ENCODE measurements at regions not wholly inside any gene's neighbourhood (a gene's known extent, or its start where the extent isn't known, plus 50 kb on each side); places are given as distances from the start of the nearest gene placed in this dataset.

DNA sequence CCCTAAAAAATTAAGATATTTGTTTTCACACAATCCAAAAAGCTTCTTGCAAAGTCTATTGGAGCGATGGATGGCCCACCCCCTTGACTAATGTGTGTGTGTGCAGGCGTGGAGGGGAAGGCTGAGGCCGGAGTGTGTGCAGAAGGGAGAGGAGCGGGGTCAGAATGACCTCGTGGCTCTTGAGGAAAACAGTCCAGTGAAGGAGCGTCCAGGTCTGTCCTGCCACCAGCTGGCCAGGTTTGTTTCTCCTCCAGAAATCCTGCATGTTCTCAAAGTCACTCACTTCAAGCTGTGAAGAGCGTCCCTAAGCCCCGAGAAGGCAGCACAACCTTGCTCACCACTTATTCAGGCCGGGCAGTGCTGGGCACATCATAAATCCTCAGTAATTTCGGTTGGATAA is 69.5 kb upstream of the SSX2IP start:
- DNase-seq (ENCODE audit: low spot score): peak; percentile 88
- in situ Hi-C loops (cut with HindIII; ENCODE audit: low sequenced_read_pairs): loop anchor here (10.0 kb wide), 1 partner anchor 495 kb away; no protein-coding TSS in a partner anchor

DNA sequence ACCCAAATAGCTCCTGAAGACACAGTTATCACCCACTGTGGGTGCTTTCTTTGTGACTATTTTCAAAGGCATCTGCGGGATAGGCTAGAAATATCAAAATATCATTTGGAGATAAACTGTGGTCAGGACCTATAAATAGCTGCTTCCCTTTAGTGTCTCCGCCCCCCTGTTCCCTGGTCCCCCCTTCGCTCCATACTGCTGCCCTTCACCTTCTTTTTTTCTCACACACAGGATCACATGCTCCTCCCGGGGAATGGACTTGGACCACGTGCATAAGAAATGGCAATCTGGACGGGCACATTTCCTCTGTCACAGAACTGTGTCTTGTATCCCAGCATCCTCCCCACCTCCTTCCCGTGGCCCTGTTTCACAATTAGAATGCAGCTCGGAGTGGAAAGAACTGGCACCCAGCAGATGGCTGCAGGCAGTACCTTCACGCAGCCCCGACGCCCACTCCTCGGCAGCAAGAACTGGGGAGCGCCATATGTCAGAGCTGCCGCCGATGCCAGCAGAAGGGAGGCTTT is 68.8 kb upstream of the SSX2IP start:
- DNase-seq (ENCODE audit: low spot score): peak; percentile 97
- in situ Hi-C loops (cut with HindIII; ENCODE audit: low sequenced_read_pairs): loop anchor here (10.0 kb wide), 1 partner anchor 494 kb away; no protein-coding TSS in a partner anchor

DNA sequence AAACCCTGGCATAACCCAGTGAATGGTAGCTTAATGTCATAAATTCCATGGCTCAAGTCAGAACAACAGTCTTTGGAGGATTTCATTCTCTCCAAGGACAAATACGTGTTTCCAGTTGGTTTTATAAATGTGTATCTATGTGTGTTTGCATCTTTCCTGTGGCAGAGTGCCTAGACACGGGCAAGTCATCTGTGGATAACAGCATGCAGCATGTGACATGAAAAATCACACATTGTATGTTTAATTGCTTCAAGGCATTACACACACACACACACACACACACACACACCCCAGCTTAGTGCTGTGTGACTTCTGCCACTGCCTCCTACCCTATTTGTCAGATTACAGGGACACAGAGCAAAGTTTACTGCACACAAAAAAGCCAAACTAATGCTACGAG is 68.2 kb upstream of the SSX2IP start:
- in situ Hi-C loops (cut with HindIII; ENCODE audit: low sequenced_read_pairs): loop anchor here (10.0 kb wide), 1 partner anchor 494 kb away; no protein-coding TSS in a partner anchor
- no peak for DNase-seq (ENCODE audit: low spot score)

DNA sequence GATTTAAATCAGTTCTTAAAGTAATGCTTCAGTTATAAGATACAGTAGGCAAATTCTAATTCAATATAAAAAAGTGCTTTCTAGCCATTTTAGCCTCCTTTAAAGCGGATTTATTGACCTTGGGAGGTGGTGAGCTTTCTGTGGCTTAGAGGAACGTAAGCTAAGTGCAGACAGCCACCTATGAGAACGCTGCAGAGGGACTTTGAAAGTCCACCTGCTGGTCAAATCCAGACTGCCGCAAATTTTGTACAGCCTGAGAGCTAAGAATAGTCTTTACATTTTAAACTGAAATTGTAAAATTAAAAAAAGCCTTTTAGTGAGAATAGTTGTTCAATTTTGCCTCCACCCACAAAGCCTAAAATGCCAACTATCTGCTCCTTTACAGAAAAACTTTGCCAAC is 67.0 kb upstream of the SSX2IP start:
- in situ Hi-C loops (cut with HindIII; ENCODE audit: low sequenced_read_pairs): loop anchor here (10.0 kb wide), 1 partner anchor 492 kb away; no protein-coding TSS in a partner anchor
- DNase-seq (ENCODE audit: low spot score): peak; percentile 47

DNA sequence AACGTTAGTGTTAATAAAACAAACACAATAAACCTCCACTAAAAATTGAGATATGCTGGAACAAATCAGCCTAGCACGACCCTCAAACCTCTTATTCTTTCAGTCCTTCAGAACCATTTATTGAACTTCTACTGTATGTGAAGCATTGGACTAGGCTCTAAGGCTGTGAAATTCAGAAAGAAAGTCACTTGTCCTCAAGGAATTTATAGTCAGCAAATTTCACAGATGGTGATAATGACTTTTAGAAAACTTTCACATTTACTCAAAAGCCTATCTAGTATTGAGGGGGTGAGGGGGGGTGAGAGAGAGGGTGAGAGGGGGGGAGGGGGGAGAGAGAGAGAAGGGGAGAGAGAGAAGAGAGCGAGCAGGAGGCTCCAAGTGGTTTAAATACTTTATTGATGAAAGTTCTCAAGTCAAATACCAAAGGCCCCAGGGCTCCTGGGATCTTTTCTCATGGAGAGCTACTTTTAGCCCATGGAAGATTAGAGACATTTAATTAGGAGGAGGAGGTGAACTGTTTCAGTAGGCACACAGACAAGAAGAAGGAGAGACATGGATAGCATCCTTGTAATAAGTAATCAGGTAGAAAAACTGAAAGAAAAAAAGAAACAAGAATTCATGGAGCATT is 66.3 kb upstream of the SSX2IP start:
- DNase-seq (ENCODE audit: low spot score): no peak
- in situ Hi-C loops (cut with HindIII; ENCODE audit: low sequenced_read_pairs): loop anchor here (10.0 kb wide), 1 partner anchor 492 kb away; no protein-coding TSS in a partner anchor

DNA sequence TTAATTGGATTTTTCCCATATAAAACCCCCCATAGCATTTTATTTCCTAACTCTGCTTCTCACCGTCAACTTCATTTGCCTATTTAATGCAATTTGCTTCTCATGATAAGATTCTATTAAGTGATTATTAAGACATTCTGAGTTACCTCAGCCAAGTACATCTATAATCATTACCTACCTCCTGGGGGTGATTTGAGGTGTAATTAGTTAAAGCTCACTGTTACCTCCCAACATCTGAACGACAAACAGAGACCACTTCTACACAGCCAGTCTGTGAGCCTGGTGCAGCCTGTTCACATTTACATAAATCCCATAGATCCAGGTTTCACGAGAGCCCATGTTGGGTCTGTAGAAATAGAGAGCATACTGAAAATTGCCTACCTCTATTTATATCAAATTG is 65.7 kb upstream of the SSX2IP start:
- in situ Hi-C loops (cut with HindIII; ENCODE audit: low sequenced_read_pairs): loop anchor here (10.0 kb wide), 1 partner anchor 491 kb away; no protein-coding TSS in a partner anchor
- DNase-seq (ENCODE audit: low spot score): no peak

DNA sequence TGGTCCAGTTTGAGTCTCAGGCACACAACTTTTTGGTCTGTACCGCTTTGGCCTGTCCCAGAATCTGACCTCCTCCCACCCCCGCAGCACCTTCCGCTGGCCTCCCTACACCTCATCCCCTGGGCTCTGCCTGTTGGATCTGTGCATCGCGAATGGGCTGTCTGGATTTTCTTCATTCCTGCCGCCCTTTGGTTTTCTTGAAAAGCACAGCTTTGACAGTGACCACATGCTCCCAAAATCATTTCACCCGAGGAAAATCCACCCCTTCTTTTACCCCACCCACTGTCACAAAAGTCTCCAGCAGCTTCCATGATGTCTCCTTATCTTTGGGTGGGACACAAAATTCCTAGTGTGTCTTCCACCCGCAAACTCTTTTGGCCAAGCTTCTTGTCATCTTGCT is 65.0 kb upstream of the SSX2IP start:
- in situ Hi-C loops (cut with HindIII; ENCODE audit: low sequenced_read_pairs): loop anchor here (10.0 kb wide), 1 partner anchor 490 kb away; no protein-coding TSS in a partner anchor
- no peak for DNase-seq (ENCODE audit: low spot score)

DNA sequence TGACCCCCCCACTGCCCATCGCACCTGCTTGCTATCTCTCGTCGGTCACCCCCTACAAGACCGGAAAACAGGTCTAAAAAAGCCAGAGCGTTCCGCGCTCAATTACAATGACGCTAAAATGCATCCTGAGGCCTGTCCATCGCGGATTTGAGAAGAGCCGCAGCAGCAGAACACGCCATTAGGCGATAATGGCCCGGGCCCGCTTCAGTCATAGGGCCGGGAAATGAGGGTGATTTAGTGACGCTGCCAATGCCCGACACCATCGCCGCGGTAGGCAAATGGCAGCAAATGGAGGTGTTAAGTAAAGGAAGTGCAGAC is 64.1 kb upstream of the SSX2IP start:
- in situ Hi-C loops (cut with HindIII; ENCODE audit: low sequenced_read_pairs): loop anchor here (10.0 kb wide), 1 partner anchor 490 kb away; no protein-coding TSS in a partner anchor
- DNase-seq (ENCODE audit: low spot score): no peak

DNA sequence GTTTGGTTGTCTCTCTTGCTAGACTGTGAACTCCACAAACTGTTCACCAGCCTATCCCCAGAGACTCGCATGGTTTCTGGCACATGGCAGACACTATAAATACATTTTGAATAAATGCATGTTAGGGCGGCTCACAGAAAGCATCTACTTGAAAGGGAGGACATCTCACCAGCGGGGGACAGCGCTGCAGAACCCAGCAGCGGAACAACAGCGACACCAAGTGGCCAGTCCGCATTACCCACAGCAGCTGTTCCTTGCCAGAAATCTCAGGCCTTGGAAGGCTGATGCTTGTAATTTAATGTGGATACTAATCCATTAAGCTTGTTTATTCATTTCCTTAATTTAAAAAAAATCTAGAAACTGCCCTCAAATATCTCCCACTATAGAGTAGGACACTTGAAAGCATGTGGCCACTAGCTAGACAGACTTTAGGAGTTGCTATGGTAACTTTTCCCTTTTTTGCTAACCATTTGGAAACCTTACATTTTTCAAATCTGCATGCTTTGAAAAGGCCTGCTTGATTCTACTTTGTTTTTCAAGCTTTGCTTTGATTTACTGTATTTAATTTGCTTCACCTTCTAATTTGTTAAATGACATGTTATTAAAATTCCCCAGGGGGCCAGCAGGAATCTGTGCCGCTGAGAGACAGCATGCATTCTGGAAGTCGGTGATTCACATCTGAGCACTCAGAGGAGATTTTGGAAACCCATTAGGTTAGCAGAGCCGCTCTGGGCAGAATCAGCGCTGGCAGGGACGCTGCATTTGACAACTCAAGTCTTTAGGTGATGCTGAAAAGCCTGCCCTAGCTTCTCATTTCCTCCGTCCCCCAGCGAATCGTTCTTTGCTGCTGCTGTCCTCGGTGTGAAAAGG is 63.5 kb upstream of the SSX2IP start:
- in situ Hi-C loops (cut with HindIII; ENCODE audit: low sequenced_read_pairs): loop anchor here (10.0 kb wide), 1 partner anchor 489 kb away; no protein-coding TSS in a partner anchor
- peak; percentile 95 for DNase-seq (ENCODE audit: low spot score)

DNA sequence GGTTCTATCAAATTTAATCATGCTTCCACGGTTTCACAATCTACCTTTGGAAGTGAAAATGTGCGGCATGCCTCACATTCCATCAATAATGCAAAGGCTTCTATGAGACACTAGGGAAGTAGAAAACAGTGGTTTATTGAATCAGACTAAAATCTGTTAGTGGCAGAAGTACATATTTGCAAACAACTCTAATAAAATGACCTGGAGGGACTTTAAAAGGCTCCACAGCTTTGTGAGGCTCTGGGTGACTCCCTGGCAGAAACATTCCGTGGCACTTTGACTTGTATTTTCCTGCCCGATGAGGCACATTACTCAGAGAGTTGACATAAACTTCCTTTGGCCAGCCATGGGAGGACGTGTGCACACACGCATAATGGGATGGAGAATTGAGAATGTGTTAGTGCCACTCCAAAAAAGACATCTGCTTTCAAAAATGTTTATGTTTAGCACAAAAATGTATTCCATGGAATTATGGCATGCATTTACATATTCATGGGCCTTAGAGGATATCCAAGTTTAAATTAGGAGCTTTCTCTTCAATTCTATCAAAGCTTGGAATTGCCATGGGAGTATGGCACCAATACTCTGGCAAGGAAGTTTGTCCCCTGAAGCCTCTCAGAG is 60.0 kb upstream of the SSX2IP start:
- no peak for DNase-seq (ENCODE audit: low spot score)
- in situ Hi-C loops (cut with HindIII; ENCODE audit: low sequenced_read_pairs): loop anchor here (10.0 kb wide), 1 partner anchor 485 kb away; no protein-coding TSS in a partner anchor

DNA sequence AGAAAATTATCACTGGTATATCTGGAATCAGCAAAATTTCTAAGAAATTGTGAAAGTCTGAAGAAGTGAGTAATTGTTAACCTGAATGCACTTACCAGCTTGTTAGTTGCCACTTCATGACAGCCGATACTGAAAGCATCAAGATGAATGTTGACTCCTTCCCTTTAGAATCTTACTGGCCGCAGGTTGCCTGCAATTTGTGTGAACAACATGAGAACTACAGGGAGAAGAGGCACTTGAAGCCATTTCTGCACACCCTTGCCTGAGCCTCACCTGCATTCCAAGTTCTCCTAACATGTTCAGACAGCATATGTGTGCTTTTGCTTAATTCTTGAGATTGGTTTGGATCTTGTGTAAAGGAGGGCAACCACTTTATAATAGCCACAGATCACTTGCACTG is 59.2 kb upstream of the SSX2IP start:
- no peak for DNase-seq (ENCODE audit: low spot score)
- in situ Hi-C loops (cut with HindIII; ENCODE audit: low sequenced_read_pairs): no loop called here

DNA sequence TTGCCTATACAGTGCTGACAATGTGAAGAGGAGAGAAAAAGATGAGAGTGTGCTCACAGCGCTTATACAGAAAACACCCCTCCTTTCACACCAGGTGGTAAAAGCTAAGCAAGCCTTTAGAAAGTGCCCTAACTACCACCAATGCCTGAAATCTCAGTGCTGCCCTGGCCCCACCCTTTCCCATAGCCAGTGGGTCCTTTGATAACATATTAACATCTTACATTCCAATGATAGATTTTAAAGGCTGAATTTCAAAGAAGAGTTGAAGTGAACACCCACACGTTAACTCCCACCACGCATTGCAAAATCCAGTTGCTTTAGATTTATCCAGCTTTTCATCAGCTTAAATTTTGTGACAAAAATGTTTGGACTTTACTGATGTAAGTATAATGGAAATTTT is 58.1 kb upstream of the SSX2IP start:
- no peak for DNase-seq (ENCODE audit: low spot score)
- in situ Hi-C loops (cut with HindIII; ENCODE audit: low sequenced_read_pairs): no loop called here

DNA sequence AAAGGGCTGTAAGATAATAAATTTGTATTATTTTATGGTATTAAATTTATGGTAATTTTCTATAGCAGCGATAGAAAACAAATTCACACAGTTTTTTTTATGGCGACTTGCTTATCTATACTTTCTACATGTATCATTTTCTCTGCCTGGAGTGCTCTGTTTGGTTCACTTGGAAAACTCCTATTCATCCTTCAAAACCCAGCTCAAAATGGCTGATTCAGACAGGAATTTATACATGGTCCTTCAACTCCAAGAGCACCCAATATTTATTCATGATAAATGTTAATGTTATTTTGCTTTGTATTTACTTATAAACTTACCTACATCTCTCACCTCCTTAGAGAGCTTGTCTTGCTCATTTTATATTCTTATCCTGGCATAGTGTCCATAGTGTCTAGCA is 55.6 kb upstream of the SSX2IP start:
- DNase-seq (ENCODE audit: low spot score): no peak
- in situ Hi-C loops (cut with HindIII; ENCODE audit: low sequenced_read_pairs): no loop called here

DNA sequence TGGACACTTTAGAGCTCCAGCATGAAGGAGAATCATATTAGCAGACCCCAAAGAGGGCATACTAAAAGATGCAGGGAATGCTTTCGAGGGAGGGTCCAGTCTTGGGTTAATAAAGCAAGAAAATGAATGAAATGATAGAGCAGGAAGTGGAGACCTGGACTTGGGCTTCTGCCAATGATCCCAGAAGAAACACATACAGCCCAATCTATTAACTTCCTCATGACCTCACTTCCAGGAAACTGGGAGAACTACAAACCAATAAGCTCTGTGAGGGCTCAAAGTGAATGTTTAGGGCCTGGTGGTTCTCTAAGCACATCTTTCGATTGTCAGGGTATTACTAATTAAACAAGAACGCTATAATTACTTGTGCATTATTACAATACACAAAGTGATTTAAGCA is 53.6 kb upstream of the SSX2IP start:
- in situ Hi-C loops (cut with HindIII; ENCODE audit: low sequenced_read_pairs): no loop called here
- DNase-seq (ENCODE audit: low spot score): no peak

DNA sequence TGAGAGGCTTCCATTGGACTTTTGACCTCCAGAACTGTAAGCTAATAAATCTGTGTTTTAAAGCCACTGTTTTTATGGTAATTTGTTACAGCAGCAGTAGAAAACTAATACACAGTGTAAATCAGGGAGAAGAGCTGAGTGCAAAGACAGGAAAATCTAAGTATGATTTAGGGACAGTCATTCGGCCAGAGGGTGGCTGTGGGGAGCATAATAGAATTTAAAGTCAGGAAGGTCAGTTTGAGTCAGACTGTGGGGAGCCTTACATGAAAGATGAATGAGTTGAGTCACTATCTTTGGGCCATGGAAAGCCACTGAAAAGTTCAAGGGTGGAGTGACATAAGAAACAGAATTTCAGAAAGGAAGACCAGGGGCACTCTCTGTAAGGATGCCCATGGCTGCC is 52.4 kb upstream of the SSX2IP start:
- no peak for DNase-seq (ENCODE audit: low spot score)
- in situ Hi-C loops (cut with HindIII; ENCODE audit: low sequenced_read_pairs): no loop called here

DNA sequence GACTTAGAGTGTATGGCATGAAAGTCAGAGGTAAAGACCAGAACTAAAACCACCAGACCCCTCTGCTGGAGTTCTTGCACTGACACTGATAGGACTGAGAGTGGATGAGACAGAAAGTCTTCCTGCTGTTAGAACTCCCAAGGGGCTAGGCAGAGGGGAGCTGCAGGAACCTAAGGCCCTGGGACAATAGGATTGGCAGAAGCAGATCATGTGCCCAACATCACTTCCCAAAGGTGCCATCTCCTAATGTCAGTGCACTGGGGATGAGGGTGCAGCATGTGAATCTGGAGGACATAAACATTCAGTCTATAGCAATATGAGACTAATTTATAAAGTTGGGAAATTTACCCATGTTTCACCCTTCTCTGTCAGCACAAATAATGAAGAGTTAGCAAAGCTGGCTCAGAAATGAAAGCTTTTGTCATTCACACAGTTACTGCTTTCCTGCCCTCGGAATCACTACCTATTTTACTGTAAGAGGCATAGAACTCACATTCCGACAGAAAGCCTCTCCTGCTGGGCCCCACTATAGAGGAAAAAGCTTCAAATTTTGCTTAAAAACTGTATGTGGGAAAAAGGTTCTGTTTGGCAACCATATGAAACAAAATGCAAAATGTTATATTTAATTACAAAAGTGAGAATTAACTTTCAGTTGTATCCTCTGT is 49.9 kb upstream of the SSX2IP start:
- in situ Hi-C loops (cut with HindIII; ENCODE audit: low sequenced_read_pairs): no loop called here
- DNase-seq (ENCODE audit: low spot score): no peak
